Stimulated activated naive CD4-positive, alpha-beta T cell (primary cell): ENCODE measurements at regions not wholly inside any gene's neighbourhood (a gene's known extent, or its start where the extent isn't known, plus 50 kb on each side); places are given as distances from the start of the nearest gene placed in this dataset.

Experiments
- DNase-seq, 6 experiments: peaks; one replicate each; lab custom pipeline; 2025; lab: John Stamatoyannopoulos, UW

- no peak for DNase-seq
These were observed 95.4 kb upstream of the CYP1B1 start for GRCh38 chr2:38171208-38171855.

DNA sequence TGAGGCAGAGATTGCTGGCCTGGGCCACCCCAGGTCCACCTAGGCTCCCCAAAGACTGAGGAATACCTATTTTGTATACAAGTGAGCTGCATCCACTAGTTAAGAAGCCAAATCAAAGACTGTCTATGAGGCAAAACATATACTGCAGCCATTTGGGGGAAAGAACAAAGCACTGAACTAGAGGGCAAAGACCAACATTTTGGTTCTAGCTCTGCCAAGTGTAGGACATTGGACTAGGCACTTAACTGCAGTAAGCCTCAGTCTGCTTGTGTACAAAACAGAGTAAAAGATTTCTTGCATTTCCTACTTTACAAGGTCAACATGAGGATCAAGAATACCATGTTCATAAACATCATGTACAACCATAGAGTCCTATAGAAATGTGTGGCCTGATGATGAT is 94.8 kb upstream of the CYP1B1 start:
- DNase-seq = no peak

DNA sequence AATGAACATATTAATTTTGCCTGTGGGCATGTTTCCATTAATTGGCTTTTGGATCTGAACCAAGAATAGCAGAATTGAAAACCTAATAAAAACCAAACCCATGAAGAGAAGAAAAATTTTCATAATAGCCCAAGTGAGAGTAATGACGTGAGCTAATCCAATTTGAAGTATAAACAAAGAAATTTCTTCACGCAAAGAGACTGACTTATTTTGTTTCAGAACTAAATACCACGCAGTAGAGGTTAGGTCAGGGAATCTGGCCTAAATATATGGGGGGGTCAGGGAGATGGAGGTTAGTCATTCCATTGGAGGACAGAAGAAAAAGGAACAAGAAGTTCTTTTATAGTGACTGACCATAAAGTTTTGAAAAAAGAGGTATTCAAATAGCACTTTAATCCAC is 94.1 kb upstream of the CYP1B1 start:
- DNase-seq = no peak

- no peak for DNase-seq
These were observed 92.9 kb upstream of the CYP1B1 start for GRCh38 chr2:38168710-38169480.

DNA sequence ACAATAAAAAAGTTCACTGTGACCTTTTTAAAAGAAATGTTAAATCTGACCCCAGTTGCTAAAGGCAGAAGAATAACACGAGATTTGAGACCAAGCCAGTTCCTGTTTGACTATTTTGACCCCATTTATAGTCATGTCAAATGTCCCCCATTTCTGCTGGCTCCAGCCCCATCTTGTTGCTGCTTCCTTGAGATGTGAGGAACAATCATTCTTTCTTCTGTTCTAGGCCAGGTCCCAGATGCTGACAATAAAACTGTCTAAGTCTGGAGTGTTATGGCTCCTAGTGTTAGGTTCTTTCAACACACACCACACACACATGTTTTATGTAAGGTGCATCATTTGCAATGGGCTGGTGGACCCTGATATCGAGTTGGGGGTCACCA is 92.0 kb upstream of the CYP1B1 start:
- DNase-seq = no peak

DNA sequence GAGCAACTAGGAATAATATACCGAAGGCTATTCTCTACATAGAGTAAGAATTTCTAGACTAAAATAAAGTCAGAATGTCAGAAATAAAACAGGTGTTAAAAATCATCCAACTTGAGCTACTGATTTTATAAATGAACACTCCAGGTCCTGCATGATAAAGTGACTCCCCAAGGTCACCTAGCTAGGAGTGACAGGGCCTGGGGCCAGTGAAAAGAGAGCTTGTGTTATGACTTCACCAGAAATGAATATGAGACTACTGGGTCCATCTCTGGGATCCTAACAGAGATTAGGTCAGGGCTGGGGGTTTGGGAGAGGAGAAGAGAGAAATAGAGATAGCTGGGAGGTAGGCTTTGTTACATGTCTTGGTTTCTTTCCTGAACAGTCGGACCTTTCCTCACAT is 89.7 kb upstream of the CYP1B1 start:
- no peak for DNase-seq

DNA sequence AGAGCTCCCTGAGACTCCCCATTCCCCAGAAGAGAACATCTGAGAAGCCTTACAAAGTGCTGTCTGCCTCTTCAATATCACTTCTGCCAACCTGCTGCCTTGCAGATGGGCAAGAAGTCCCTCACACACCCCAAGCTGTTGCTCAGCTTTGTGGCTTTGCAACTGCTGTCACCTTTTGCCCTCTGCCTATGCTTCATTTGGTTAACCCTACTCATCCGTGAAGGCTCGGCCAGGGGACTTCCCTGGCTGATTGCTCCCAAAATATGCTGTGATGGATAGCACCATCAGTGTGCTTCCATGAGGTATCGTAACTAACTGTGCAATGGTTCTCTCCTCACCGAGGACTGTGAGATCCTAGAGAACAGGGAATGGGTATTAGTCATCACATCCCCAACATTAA is 88.9 kb upstream of the CYP1B1 start:
- DNase-seq = no peak

DNA sequence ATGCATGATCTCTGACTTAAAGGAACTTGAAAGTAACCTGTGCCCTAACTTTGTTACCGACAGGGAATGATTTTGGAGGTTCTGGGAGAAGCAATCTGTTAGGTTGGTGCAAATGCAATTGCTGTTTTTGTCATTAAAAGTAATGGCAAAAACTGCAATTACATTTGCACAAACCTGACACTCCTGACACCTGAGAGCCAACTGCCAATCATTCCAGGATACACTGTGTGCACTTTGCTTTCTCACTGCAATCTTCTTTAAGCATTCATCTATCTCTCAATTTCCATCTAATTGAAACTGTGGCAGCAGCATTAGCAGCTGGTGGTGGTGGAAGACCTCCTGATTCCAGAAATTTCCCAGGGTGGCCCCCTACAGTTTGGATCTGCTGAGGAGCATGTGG is 87.6 kb upstream of the CYP1B1 start:
- no peak for DNase-seq

DNA sequence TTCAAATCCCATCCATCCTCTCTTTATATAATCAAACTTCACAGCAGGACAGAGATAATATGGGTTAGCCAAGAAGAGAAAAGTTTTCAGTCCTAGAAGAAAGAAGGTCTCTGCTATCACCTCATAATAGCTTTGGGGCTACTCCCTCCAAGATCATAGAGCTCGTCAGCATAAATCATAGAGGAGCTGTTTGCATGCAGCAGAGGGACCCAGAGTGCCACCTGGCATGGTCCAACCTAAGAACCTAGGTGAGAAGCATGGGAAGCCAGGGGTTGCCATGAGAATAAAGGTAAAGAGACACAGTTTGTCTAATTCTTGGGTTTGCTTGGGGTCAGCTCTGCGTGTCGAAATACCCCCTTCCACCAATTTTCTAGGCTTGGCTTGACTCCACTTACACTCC is 87.1 kb upstream of the CYP1B1 start:
- no peak for DNase-seq

- no peak for DNase-seq
These were observed 84.6 kb upstream of the CYP1B1 start for GRCh38 chr2:38160516-38160915.

- no peak for DNase-seq
These were observed 83.6 kb upstream of the CYP1B1 start for GRCh38 chr2:38159597-38159996.

GRCh38 chr2:38159191-38159590 is 83.2 kb upstream of the CYP1B1 start:
- no peak for DNase-seq

GRCh38 chr2:38158378-38159118 is 82.6 kb upstream of the CYP1B1 start:
- DNase-seq = no peak

- no peak for DNase-seq
These were observed 80.5 kb upstream of the CYP1B1 start for GRCh38 chr2:38156436-38156835.

GRCh38 chr2:38155015-38155414 is 79.1 kb upstream of the CYP1B1 start:
- no peak for DNase-seq

- DNase-seq = no peak
These were observed 78.4 kb upstream of the CYP1B1 start for GRCh38 chr2:38154395-38154794.

- no peak for DNase-seq
These were observed 77.7 kb upstream of the CYP1B1 start for GRCh38 chr2:38153476-38154135.

DNA sequence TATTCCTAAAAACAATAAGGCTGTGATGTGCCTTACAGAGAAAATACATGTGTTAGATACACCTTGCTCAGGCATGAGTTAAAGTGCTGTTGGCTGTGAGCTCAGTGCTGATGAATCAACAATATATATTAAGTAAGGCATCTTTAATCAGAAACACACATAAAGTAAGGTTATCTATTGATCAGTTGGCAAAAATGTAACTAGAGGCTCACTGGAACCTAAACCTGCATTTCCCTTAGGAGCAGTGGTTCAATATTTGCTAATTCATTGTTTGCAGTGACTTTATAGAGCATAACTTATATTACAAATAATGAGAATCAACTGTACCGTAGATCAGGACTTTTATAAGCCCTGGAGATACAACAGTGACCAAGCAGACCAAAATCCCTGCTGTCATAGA is 77.0 kb upstream of the CYP1B1 start:
- DNase-seq = no peak

- DNase-seq = no peak
These were observed 76.1 kb upstream of the CYP1B1 start for GRCh38 chr2:38152035-38152434.

- DNase-seq = no peak
These were observed 73.6 kb upstream of the CYP1B1 start for GRCh38 chr2:38149531-38149930.

DNA sequence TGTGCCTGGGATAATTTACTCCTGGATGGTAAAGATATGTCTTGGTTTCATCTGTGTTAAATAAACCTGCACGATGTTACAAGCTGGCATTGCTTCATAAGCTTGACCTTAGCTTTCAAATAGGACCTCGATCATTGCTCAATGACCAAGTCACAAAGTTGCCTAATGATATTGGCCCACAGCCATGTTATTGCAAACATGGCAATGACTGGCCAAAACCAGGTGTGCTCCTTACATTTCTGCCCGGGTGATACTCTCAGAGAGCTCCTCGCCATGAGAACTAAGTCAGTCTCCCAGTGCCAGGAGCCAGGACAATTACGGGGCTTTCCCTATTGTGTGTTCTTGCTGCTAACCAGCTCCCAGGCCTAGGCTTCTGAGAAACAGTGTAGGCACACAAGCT is 72.5 kb upstream of the CYP1B1 start:
- no peak for DNase-seq

DNA sequence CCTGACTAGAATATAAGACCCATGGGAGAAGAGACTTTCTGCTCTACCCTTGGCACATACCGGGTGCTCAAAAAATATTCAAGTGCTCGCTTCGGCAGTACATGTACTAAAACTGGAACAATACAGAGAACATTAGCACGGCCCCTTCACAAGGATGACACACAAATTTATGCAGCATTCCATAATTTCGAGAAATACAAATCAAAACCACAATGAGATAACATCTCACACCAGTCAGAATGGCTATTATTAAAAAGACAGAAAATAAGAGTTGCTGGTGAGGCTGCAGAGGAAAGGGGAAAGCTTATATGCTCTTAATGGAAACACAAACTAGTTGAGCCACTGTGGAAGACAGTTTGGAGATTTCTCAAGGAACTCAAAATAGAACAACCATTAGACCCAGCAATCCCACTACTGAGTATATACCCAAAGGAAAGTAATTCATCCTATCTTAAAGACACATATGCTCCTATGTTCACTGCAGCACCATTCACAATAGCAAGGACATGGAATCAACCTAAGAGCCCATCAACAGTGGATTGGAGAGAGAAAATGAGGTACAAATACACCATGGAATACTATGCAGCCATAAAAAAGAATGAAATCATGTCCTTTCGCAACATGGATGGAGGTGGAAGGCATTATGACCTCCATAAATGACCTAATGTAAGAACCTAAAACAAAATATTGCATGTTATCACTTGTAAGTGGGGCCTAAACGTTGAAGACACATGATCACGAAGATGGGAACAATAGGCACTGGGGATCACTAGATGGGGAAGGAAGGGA is 71.6 kb upstream of the CYP1B1 start:
- DNase-seq = no peak
